Uterus (tissue), 3 donors: ENCODE measurements at regions not wholly inside any gene's neighbourhood (a gene's known extent, or its start where the extent isn't known, plus 50 kb on each side); places are given as distances from the start of the nearest gene placed in this dataset.

Experiments
- DNase-seq, 2 donors: peaks; one replicate each; pipeline ENCODE4 v3.0.0-alpha.2; 2019 to 2020
- H3K27ac ChIP-seq, 2 donors: fragments of 200-600 bp; sonication (generic); 1 replicate in 1 of 2; 2 replicates in 1 of 2; pipeline ENCODE4 v1.5.1; 2016 to 2018
- H3K27me3 ChIP-seq, 2 donors: fragments of 200-600 bp; sonication (generic); one replicate each; pipeline ENCODE4 v1.5.1; 2018 to 2019; ENCODE audit warnings: control low read depth in 1 of 2
- H3K36me3 ChIP-seq, 2 donors: fragments of 200-600 bp; sonication (generic); one replicate each; pipeline ENCODE4 v1.5.1; 2019; ENCODE audit warnings: control low read depth in 1 of 2
- H3K4me1 ChIP-seq, 2 donors: fragments of 200-600 bp; sonication (generic); one replicate each; pipeline ENCODE4 v1.5.1; 2018 to 2019; ENCODE audit warnings: control low read depth in 1 of 2
- H3K4me3 ChIP-seq, 2 donors: fragments of 200-600 bp; sonication (generic); 1 replicate in 1 of 2; 2 replicates in 1 of 2; pipeline ENCODE4 v1.5.1; 2018 to 2019; ENCODE audit warnings: mild to moderate bottlenecking in 1 of 2
- H3K9me3 ChIP-seq, 2 donors: fragments of 200-600 bp; sonication (generic); one replicate each; pipeline ENCODE4 v1.5.1; 2019; ENCODE audit warnings: control low read depth in 1 of 2
- CTCF ChIP-seq, 4 experiments: fragments of 200-600 bp in 2 of 4; fragments of 450-650 bp in 2 of 4; sonication (generic) in 2 of 4; IDR thresholded peaks; one replicate each; pipeline ENCODE4 v1.5.1; 2016 to 2019; ENCODE audit warnings: antibody characterized with exemption in 4 of 4, mild to moderate bottlenecking in 2 of 4, moderate library complexity in 1 of 4
- POLR2A ChIP-seq, 2 donors: fragments of 450-650 bp; IDR thresholded peaks; one replicate each; pipeline ENCODE4 v1.6.1; 2016; ENCODE audit warnings: antibody characterized with exemption in 2 of 2, mild to moderate bottlenecking in 1 of 2, moderate library complexity in 1 of 2
- intact Hi-C: fragments of 100-400 bp; cut with DNase I; formaldehyde crosslinking; loops from one replicate; pipeline ENCODE4 v1.15.1; 2023; ENCODE audit warnings: low total_unique reads
- donor health status: DM: yes; HTN: yes; CAD: no.

GRCh38 chr6:79423216-79423615 is 114.0 kb downstream of the LCA5 start:
- no peak for DNase-seq
- H3K36me3 ChIP-seq = no peaks in the 10 kb centered on the region
- TF ChIP-seq CTCF (IDR thresholded peaks at IDR 0.05) (no peak), POLR2A (IDR thresholded peaks at IDR 0.05) (no peak)
- no peaks in the 10 kb centered on the region for H3K9me3 ChIP-seq
- H3K4me3 ChIP-seq = no peak overlapping the region
- intact Hi-C loops = no loop called here
- H3K27me3 ChIP-seq = no peaks in the 10 kb centered on the region
- no peaks in the 10 kb centered on the region for H3K4me1 ChIP-seq
- no peak overlapping the region for H3K27ac ChIP-seq

GRCh38 chr6:79422666-79423065 is 114.6 kb downstream of the LCA5 start:
- Histone ChIP-seq H3K9me3 (no peaks in the 10 kb centered on the region), H3K4me3 (no peak overlapping the region), H3K27ac (no peak overlapping the region), H3K27me3 (no peaks in the 10 kb centered on the region), H3K4me1 (no peaks in the 10 kb centered on the region), H3K36me3 (no peaks in the 10 kb centered on the region)
- DNase-seq = no peak
- TF ChIP-seq POLR2A (IDR thresholded peaks at IDR 0.05) = no peak
- no peak for TF ChIP-seq CTCF (IDR thresholded peaks at IDR 0.05)
- intact Hi-C loops = no loop called here

GRCh38 chr6:79421707-79422484 is 115.3 kb downstream of the LCA5 start:
- Histone ChIP-seq H3K36me3 (no peaks in the 10 kb centered on the region), H3K4me1 (no peaks in the 10 kb centered on the region)
- DNase-seq = no peak

GRCh38 chr6:79421001-79421411 is 116.2 kb downstream of the LCA5 start:
- intact Hi-C loops = no loop called here
- Histone ChIP-seq H3K4me1 (no peaks in the 10 kb centered on the region), H3K9me3 (no peaks in the 10 kb centered on the region), H3K27me3 (no peaks in the 10 kb centered on the region), H3K27ac (no peak overlapping the region), H3K4me3 (no peak overlapping the region), H3K36me3 (no peaks in the 10 kb centered on the region)
- no peak for DNase-seq
- TF ChIP-seq CTCF (IDR thresholded peaks at IDR 0.05) (no peak), POLR2A (IDR thresholded peaks at IDR 0.05) (no peak)

More at GRCh38 chr6:79421707-79422484, 115.3 kb downstream of the LCA5 start:
- H3K27ac ChIP-seq = no peak overlapping the region
- H3K4me3 ChIP-seq = no peak overlapping the region
- H3K9me3 ChIP-seq = no peaks in the 10 kb centered on the region
- intact Hi-C loops = no loop called here
- no peaks in the 10 kb centered on the region for H3K27me3 ChIP-seq
- TF ChIP-seq POLR2A (IDR thresholded peaks at IDR 0.05) (no peak), CTCF (IDR thresholded peaks at IDR 0.05) (no peak)

- Histone ChIP-seq H3K27me3 (no peaks in the 10 kb centered on the region), H3K4me1 (no peaks in the 10 kb centered on the region), H3K9me3 (no peaks in the 10 kb centered on the region), H3K36me3 (no peaks in the 10 kb centered on the region), H3K4me3 (no peak overlapping the region), H3K27ac (no peak overlapping the region)
- no peak for TF ChIP-seq POLR2A (IDR thresholded peaks at IDR 0.05)
- TF ChIP-seq CTCF (IDR thresholded peaks at IDR 0.05) = no peak
- no peak for DNase-seq
- intact Hi-C loops = no loop called here
Measured at GRCh38 chr6:79420054-79420453, 117.2 kb downstream of the LCA5 start.
